T-helper 1 cell treated with Interleukin-12 subunit alpha and Interleukin-12 subunit beta and Interleukin-4 antibody, amounts not matched to agents 30 μg/mL and 1 μg/mL, for 36 hours (primary cell): ENCODE measurements at regions not wholly inside any gene's neighbourhood (a gene's known extent, or its start where the extent isn't known, plus 50 kb on each side); places are given as distances from the start of the nearest gene placed in this dataset.

Experiments used
- H3K27ac Mint-ChIP-seq: one replicate; pipeline ENCODE4 v1.8.0; 2021; ENCODE audit warnings: mild to moderate bottlenecking, mixed read lengths
- H3K27me3 Mint-ChIP-seq: one replicate; pipeline ENCODE4 v1.8.0; 2021; ENCODE audit warnings: low read depth, mixed read lengths
- H3K36me3 Mint-ChIP-seq: one replicate; pipeline ENCODE4 v1.8.0; 2021; ENCODE audit warnings: low read depth, mixed read lengths
- H3K4me1 Mint-ChIP-seq: one replicate; pipeline ENCODE4 v1.8.0; 2021; ENCODE audit warnings: low read depth, mixed read lengths
- H3K4me3 Mint-ChIP-seq: one replicate; pipeline ENCODE4 v1.8.0; 2021; ENCODE audit warnings: mild to moderate bottlenecking, moderate library complexity, mixed read lengths
- H3K9me3 Mint-ChIP-seq: one replicate; pipeline ENCODE4 v1.8.0; 2021; ENCODE audit warnings: mixed read lengths

DNA sequence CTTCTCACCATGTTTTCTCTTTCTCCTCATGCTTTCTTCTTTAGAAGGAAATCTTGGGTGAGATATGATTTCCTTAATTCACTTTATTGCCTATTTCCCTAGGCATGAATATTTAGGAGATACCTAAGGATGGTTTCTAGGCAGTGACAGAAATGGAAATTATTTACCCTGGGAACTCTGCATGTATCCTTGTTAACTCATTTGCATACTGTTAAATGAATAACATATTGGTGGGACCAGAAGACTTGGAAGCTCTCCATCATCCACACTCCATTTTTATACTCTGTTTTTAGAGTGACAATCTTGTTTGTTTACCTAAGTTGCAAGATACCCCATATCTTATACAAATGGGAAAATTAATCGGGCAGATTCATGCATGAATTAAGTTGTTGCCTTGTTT, 285.7 kb downstream of the RNF144B start:
- H3K36me3 Mint-ChIP-seq = no peaks in the 10 kb centered on the region
- no peaks in the 10 kb centered on the region for H3K9me3 Mint-ChIP-seq
- H3K4me1 Mint-ChIP-seq = no peaks in the 10 kb centered on the region
- no peaks in the 10 kb centered on the region for H3K27me3 Mint-ChIP-seq
- no peak overlapping the region for H3K4me3 Mint-ChIP-seq
- H3K27ac Mint-ChIP-seq = no peak overlapping the region

DNA sequence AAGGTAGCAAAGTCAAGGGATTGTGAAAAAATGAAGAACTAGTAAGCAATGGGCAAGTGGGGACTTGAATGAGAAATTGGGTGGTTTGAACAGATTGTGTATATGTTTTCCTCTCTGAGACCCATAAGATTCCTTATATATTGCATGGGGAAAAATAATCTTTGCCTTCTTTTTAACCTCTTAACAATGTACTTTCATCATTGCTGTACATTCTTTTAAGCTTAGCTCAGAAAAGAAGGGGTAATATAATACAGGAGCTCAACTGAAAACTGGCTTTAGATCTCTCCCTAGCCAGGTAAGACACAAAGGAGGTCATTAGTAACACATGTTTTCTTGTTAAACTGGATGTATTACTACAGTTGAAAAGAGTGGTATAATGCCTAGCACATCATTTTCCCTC, 287.2 kb downstream of the RNF144B start:
- Mint-ChIP-seq H3K27ac (no peak overlapping the region), H3K4me3 (no peak overlapping the region), H3K36me3 (no peaks in the 10 kb centered on the region), H3K9me3 (peaks cover 4% of the 10 kb centered on the region), H3K27me3 (no peaks in the 10 kb centered on the region), H3K4me1 (no peaks in the 10 kb centered on the region)

DNA sequence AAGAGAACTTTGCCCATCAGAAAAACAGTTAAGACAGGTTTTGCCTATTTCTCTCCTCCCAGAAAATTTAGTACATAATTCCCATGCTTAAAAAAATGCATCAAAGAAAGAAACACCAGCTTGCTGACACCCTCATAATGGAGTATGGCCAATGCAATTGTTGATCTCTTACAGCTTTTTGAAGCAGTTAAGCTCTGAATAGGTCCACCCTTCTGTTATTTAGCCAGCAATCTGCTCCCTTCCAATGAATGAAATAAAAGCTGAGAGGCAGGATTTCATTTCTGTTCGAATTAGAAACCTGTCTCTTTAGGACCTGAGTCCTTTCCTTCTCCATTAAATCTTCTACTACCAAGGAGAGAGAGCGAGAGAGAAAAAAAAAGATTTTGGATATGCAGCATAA, 288.7 kb downstream of the RNF144B start:
- Mint-ChIP-seq H3K9me3 (peaks cover 4% of the 10 kb centered on the region), H3K27ac (no peak overlapping the region), H3K4me1 (no peaks in the 10 kb centered on the region), H3K27me3 (no peaks in the 10 kb centered on the region), H3K36me3 (no peaks in the 10 kb centered on the region), H3K4me3 (no peak overlapping the region)

DNA sequence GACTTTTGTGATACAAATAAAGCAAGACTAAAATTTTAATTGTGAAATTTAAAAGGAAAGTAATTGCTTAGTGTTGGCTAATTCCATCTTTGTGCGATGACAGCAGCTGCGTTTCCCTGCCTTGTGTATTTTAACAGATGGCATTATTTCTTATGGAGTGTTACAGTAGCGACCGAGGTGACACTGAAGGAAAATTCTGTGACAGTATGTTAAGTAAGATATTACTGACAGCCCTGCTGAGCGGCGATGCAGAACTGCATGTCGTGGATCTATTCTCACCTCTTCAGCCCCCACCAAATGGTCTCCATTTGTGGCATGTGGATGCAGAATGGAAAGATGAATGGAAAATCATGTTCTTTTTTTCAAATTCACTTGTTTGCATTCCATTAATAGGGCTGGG, 289.4 kb downstream of the RNF144B start:
- Mint-ChIP-seq H3K27ac (no peak overlapping the region), H3K36me3 (no peaks in the 10 kb centered on the region), H3K27me3 (no peaks in the 10 kb centered on the region), H3K4me1 (no peaks in the 10 kb centered on the region), H3K9me3 (peaks cover 4% of the 10 kb centered on the region), H3K4me3 (no peak overlapping the region)

DNA sequence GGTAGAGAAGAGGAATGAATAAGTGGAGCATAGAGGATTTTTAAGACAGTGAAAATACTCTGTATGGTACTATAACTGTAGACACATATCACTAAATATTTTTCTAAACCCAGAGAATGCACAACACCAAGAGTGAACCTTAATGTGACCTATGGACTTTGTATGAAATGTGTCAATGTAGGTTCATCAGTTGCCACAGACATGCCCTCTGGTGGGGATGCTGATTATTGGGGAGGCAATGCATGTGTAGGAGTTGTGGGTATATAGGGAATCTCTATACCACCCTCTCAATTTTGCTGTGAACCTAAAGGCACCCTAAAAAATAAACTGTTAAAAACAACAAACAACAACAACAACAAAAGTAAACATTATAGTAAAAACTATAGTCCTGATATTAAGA, 293.7 kb downstream of the RNF144B start:
- Mint-ChIP-seq H3K4me3 (no peak overlapping the region), H3K27me3 (no peaks in the 10 kb centered on the region), H3K9me3 (peaks cover 4% of the 10 kb centered on the region), H3K27ac (no peak overlapping the region), H3K4me1 (no peaks in the 10 kb centered on the region), H3K36me3 (no peaks in the 10 kb centered on the region)

DNA sequence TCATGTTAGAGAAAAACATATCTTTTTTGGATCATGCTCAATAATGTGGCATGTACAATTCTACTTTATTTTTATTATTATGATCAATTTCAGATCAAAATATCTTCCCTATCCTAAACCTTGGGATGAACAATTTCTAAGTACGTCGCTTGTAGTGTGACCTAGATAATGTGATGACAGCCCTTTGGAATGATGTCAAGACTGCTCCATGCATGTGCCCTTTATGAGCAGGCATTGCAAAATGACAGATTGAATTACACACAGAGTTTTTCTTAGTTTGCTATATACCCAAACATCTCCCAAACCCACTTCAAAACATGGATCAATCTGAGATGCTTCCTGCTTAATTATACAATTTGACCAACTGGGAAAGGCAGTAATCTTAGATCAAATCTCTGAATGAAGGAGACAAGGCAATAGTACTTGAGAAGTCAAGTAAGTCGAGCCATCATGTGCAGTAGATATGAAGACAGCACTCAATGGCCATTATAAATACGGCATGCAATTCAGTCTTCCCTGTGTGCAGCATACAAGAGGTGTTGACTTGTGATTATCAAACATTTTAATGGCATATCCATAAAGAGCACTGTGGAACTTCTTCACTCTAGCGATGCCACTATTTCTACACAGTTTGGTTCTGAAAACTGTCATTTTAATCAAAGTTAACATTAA, 294.8 kb downstream of the RNF144B start:
- no peak overlapping the region for H3K4me3 Mint-ChIP-seq
- H3K4me1 Mint-ChIP-seq = no peaks in the 10 kb centered on the region
- no peaks in the 10 kb centered on the region for H3K36me3 Mint-ChIP-seq
- peaks cover 4% of the 10 kb centered on the region for H3K9me3 Mint-ChIP-seq
- H3K27me3 Mint-ChIP-seq = no peaks in the 10 kb centered on the region
- no peak overlapping the region for H3K27ac Mint-ChIP-seq

DNA sequence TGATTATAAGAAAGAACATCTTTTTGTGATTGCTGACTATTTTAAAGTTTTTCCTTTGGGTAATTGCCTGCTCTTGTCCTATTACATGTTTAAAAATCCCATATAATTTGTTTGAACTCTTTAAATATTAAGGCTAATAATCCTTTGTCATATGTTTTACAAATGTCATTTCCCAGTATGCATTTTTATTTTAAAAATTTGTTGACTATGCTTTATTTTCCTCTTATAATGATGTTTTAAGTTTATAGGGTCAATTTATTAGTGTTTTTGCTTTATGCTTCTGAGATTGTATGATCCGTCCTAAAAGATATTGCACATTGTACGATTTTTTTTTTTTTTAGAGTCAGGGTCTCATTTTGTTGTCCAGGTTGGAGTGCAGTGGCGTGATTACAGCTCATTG, 297.2 kb downstream of the RNF144B start:
- no peaks in the 10 kb centered on the region for H3K27me3 Mint-ChIP-seq
- no peaks in the 10 kb centered on the region for H3K36me3 Mint-ChIP-seq
- H3K27ac Mint-ChIP-seq = no peak overlapping the region
- H3K4me3 Mint-ChIP-seq = no peak overlapping the region
- no peaks in the 10 kb centered on the region for H3K4me1 Mint-ChIP-seq
- H3K9me3 Mint-ChIP-seq = no peaks in the 10 kb centered on the region

DNA sequence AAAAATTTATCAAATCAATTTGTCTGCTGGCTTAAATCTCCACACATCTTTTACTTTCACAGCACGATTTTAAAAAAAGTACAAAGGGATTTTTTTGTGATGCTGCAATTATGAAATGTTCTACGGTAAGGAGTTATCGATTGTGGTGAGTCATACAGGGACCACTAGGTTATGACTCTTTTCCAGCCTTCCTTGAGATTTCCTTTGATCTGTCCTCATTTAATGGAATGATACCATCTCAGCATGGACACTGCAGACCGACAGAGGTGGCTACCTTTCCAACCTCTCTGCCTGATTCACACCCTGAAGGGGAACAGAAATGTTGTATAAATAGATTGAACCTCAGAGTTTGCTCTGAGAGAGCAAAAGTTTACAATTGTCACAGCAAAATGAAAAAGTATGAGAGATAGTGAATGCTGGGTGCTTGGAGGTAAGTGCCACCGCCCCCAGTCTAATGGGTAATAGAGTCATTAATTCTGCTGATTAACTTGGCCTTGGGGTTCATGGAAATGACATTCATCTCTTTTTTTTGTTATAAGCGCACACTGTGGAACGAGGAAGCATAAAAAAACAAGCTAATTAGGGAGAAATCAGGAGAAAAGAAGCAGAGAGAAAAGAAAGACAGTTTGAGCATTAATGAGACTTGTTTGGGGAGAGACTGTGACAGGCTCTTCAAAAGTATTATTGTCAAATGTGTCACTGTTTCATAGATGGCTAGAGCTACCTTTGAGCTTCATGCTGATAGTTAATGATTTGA, 306.0 kb downstream of the RNF144B start:
- no peaks in the 10 kb centered on the region for H3K27me3 Mint-ChIP-seq
- H3K9me3 Mint-ChIP-seq = no peaks in the 10 kb centered on the region
- H3K4me3 Mint-ChIP-seq = no peak overlapping the region
- H3K4me1 Mint-ChIP-seq = no peaks in the 10 kb centered on the region
- no peaks in the 10 kb centered on the region for H3K36me3 Mint-ChIP-seq
- H3K27ac Mint-ChIP-seq = no peak overlapping the region

DNA sequence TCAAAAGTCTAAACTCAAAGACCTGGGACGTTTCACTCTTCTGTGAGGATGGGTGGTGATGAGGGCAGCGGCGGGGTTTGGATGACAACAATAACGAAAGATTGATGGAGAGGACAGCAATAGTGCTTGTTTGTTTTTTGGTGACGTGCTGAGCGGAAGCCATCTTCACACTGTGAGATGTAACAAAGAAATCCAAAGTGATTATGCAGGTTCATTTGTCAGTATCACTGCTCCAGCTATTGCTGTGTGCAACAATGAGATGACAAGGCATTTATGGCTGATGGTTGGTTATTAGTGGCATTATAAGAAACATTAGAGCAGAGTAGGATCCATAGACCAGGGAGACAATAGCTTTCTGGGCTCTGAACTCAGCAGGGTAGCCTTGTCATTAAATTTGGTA, 306.7 kb downstream of the RNF144B start:
- H3K4me1 Mint-ChIP-seq = no peaks in the 10 kb centered on the region

DNA sequence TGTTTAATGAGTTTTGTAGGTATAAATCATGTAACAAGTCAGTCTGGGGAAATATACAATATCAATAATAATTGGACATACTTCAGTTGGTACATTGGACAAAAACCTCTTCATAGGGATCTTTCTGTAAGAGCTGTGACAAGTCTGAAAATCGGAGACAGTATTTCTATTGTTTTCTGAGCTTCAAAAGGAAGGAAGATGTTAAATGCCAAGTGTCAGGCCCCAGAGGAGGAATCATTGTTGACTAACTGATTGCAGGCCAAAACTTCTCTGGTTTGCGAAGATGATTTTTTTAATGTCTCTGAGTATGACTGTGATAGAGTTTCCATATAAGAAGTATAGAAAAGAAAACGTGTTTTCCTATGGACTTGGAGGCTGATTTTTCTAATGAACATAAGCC, 316.4 kb downstream of the RNF144B start:
- Mint-ChIP-seq H3K36me3 (no peaks in the 10 kb centered on the region), H3K9me3 (peaks cover 7% of the 10 kb centered on the region), H3K27me3 (no peaks in the 10 kb centered on the region), H3K27ac (no peak overlapping the region), H3K4me1 (no peaks in the 10 kb centered on the region), H3K4me3 (no peak overlapping the region)

More for the DNA sequence above, 306.7 kb downstream of the RNF144B start:
- Mint-ChIP-seq H3K36me3 (no peaks in the 10 kb centered on the region), H3K9me3 (no peaks in the 10 kb centered on the region), H3K4me3 (no peak overlapping the region), H3K27me3 (no peaks in the 10 kb centered on the region), H3K27ac (no peak overlapping the region)

DNA sequence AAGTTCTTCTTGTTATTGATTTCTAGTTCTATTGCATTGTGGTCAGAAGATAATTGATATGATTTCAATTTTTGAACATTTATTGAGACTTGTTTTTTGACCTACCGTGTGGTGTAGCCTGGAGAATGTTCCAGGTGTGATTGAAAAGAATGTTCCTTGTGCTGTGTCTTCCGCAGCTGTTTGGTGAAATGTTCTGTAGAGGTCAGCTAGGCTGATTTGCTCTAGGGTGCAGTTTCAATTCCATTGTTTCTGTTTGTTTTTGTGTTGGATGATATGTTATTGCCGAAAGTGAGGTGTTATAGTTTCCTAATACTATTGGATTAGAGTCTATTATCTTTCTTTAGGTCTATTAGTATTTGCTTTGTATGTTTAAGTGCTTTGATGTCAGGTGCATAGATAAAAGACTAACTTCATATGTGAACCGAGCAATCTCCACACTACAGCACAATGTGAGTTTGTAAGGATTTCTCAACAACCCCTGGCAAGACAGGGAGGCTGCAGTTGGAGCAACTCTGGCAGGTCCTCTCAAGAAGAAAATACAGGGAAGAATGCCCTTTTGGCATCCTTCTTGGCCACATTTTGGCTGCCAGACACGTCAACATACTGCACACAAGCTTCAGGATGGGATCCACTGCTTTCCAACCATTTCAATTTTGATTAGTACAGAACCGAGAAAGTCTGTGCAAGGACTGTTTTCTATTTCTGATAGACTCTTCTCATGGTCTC, 320.7 kb downstream of the RNF144B start:
- H3K36me3 Mint-ChIP-seq = no peaks in the 10 kb centered on the region
- H3K4me1 Mint-ChIP-seq = no peaks in the 10 kb centered on the region
- no peak overlapping the region for H3K4me3 Mint-ChIP-seq
- no peaks in the 10 kb centered on the region for H3K27me3 Mint-ChIP-seq
- peaks cover 7% of the 10 kb centered on the region for H3K9me3 Mint-ChIP-seq
- H3K27ac Mint-ChIP-seq = no peak overlapping the region

DNA sequence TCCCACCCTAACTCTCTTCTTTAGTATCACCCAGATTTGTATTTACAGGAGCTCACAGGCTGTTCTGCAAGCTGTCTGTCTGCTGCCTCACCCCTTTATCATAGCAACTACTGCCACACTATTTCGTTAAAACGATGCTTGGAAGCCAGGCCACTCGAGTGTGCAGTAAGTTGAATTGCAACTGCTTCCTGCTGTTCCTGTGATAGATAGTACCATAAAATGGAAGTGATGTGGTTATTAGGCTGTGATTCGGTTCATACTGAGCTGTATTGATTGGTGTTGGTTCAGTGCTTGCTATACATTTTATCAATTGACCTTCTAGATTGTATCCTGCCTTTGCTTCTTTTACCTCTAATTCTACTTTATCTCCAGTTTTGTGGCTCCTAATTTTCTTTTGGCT, 325.4 kb downstream of the RNF144B start:
- H3K27ac Mint-ChIP-seq = no peak overlapping the region
- no peaks in the 10 kb centered on the region for H3K4me1 Mint-ChIP-seq
- no peaks in the 10 kb centered on the region for H3K27me3 Mint-ChIP-seq
- H3K36me3 Mint-ChIP-seq = no peaks in the 10 kb centered on the region
- H3K4me3 Mint-ChIP-seq = no peak overlapping the region
- H3K9me3 Mint-ChIP-seq = peaks cover 7% of the 10 kb centered on the region

DNA sequence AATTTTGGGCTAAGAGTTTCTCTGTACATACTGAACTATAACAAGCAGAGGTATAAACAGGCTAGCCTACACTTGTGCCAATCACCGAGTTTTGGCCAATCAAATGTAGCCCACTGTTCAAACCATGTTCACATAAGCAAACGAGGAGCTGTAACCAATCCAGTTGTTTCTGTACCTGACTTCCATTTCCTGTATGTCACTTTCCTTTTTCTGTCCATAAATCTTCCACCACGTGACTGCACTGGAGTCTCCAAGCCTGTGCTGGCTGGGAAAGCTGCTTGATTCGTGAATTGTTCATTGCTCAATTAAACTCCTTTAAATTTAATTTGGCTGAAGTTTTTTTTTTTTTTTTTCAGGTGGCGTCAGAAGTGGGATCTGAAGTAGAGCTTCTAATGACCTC, 332.9 kb downstream of the RNF144B start:
- H3K27me3 Mint-ChIP-seq = no peaks in the 10 kb centered on the region
- H3K4me1 Mint-ChIP-seq = no peaks in the 10 kb centered on the region
- H3K36me3 Mint-ChIP-seq = no peaks in the 10 kb centered on the region
- H3K27ac Mint-ChIP-seq = no peak overlapping the region
- no peak overlapping the region for H3K4me3 Mint-ChIP-seq
- H3K9me3 Mint-ChIP-seq = peaks cover 3% of the 10 kb centered on the region

DNA sequence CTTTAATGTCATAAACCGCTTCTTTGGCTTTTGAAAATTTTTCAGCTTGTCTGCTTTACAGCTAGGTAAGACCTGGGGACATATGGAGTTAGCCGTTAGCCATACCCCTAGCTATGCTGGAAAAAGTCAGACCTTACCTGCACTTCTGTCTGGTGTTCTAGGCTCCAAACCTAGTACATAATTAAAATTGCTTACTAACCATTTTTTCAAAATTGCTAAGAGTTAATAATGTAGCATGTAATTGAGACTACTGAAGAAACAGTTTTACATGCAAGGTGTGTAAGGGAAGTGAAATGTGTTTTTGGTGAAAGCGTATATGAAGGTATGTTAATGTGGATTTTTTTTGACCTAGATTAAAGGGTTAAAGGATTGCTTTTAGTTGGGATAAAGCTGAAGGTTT, 336.9 kb downstream of the RNF144B start:
- H3K36me3 Mint-ChIP-seq = no peaks in the 10 kb centered on the region
- H3K27me3 Mint-ChIP-seq = no peaks in the 10 kb centered on the region
- H3K27ac Mint-ChIP-seq = no peak overlapping the region
- H3K4me1 Mint-ChIP-seq = no peaks in the 10 kb centered on the region
- H3K4me3 Mint-ChIP-seq = no peak overlapping the region
- peaks cover 4% of the 10 kb centered on the region for H3K9me3 Mint-ChIP-seq

DNA sequence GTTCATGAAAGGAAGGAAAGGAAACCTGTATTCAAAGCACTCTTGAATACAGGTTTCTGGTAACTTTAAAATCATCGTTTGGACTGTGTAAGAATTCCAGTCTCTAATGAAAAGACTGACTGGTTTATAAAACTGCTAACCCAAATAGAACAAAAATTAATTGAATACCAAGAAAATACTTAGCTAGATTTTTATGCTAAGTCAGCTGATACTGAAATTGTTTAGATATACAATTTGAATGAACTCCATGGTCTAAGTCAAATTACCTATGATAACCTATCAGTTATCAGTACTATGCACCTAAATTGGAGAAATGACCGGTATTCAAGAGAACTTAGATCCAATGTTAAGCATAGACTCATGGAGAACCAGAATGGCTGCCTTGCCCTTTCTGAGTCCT, 338.3 kb downstream of the RNF144B start:
- no peaks in the 10 kb centered on the region for H3K4me1 Mint-ChIP-seq
- no peaks in the 10 kb centered on the region for H3K27me3 Mint-ChIP-seq
- H3K9me3 Mint-ChIP-seq = peaks cover 4% of the 10 kb centered on the region
- H3K36me3 Mint-ChIP-seq = no peaks in the 10 kb centered on the region
- H3K27ac Mint-ChIP-seq = no peak overlapping the region
- H3K4me3 Mint-ChIP-seq = no peak overlapping the region
